HepG2 (cell line): ENCODE measurements at regions not wholly inside any gene's neighbourhood (a gene's known extent, or its start where the extent isn't known, plus 50 kb on each side); places are given as distances from the start of the nearest gene placed in this dataset.

ENCODE experiments used
- ATAC-seq: fragments of 200-7000 bp; cut with Tn5 transposase; 3 replicates; pipeline ENCODE4 v1.9.1; 2020; ENCODE audit warnings: mild to moderate bottlenecking, moderate library complexity
- BruUV-seq: library from RNA; stranded (reverse); fragments of 400-500 nt; replicated peaks from 2 replicates; lab custom pipeline; 2021; lab: Mats Ljungman, UMichigan
- CTCF ChIA-PET: fragments of 300-600 bp; formaldehyde crosslinking; extraction: SDS; loops from one replicate; lab custom pipeline; 2021; ENCODE audit warnings: low total read pairs, inconsistent platforms, low intra/inter-chr PET ratio; lab: Yijun Ruan, JAX
- POLR2A ChIA-PET: fragments of 350-600 bp; sonication (Branson Sonifier 250); formaldehyde crosslinking; loops from one replicate; lab custom pipeline; 2020; ENCODE audit warnings: antibody characterized with exemption, inconsistent platforms; lab: Yijun Ruan, JAX
- DNase-seq: peaks from one replicate; pipeline ENCODE4 v3.0.0-alpha.2; 2015; ENCODE audit warnings: low spot score
- FAIRE-seq: peaks from 3 replicates; lab custom pipeline; 2011; peaks lifted over from hg19 to GRCh38; lab: Jason Lieb, UNC
- H2AFZ ChIP-seq: one replicate; pipeline ENCODE4 v1.6.1; 2011; ENCODE audit warnings: low read length, inconsistent platforms
- H3K27ac ChIP-seq: fragments of 300-600 bp; 3 replicates; pipeline ENCODE4 v1.8.0; 2011; ENCODE audit warnings: mixed run types, mild to moderate bottlenecking, mixed read lengths, low read length, inconsistent platforms; ENCODE audit not compliant: insufficient read depth; ENCODE audit errors: extremely low read length
- H3K27me3 ChIP-seq, 2 experiments: fragments of 200-600 bp in 1 of 2; 2 replicates in 1 of 2; 3 replicates in 1 of 2; pipeline versions ENCODE4 v1.6.0 to v1.8.0; 2011; ENCODE audit warnings: low read length in 2 of 2, mild to moderate bottlenecking in 2 of 2, moderate library complexity in 2 of 2, inconsistent platforms in 1 of 2; ENCODE audit not compliant: insufficient read depth in 2 of 2, control insufficient read depth in 1 of 2
- H3K36me3 ChIP-seq, 2 experiments: fragments of 200-600 bp in 1 of 2; replicated peaks in 1 of 2; 2 replicates in 1 of 2; 3 replicates in 1 of 2; pipeline versions ENCODE4 v1.5.1 to v1.8.0; 2011; ENCODE audit warnings: low read length in 2 of 2, inconsistent platforms in 1 of 2; ENCODE audit not compliant: insufficient read depth in 2 of 2, control insufficient read depth in 1 of 2
- H3K4me1 ChIP-seq: 2 replicates; pipeline ENCODE4 v1.5.1; 2012; ENCODE audit warnings: low read length, inconsistent platforms; ENCODE audit not compliant: insufficient read depth
- H3K4me2 ChIP-seq: 2 replicates; pipeline ENCODE4 v1.6.0; 2011; ENCODE audit warnings: low read depth, low read length, inconsistent platforms
- H3K4me3 ChIP-seq, 3 experiments: fragments of 200-600 bp in 1 of 3; sonication (generic), shearing (Covaris generic) in 1 of 3; replicated peaks in 1 of 3; 2 replicates each; pipeline ENCODE4 v1.5.1; 2011 to 2016; ENCODE audit warnings: low read length in 3 of 3, inconsistent platforms in 2 of 3, low read depth in 2 of 3, mild to moderate bottlenecking in 2 of 3, control low read depth in 1 of 3, mixed read lengths in 1 of 3; ENCODE audit not compliant: insufficient read depth in 1 of 3
- H3K79me2 ChIP-seq: one replicate; pipeline ENCODE4 v1.6.1; 2011; ENCODE audit warnings: low read length, inconsistent platforms; ENCODE audit not compliant: insufficient read depth
- H3K9ac ChIP-seq: 2 replicates; pipeline ENCODE4 v1.6.0; 2011; ENCODE audit warnings: mild to moderate bottlenecking, low read depth, low read length, inconsistent platforms; ENCODE audit not compliant: insufficient read depth
- H3K9me3 ChIP-seq: 2 replicates; pipeline ENCODE4 v1.5.1; 2012; ENCODE audit warnings: mild to moderate bottlenecking, low read length
- H4K20me1 ChIP-seq: 2 replicates; pipeline ENCODE4 v1.6.0; 2011; ENCODE audit warnings: inconsistent platforms, mild to moderate bottlenecking, low read length, moderate library complexity; ENCODE audit not compliant: insufficient read depth
- ATF6 ChIP-seq: sonication (generic); formaldehyde crosslinking; conservative IDR thresholded peaks from 2 replicates; pipeline ENCODE4 v1.4.0; 2020; ENCODE audit warnings: missing genetic modification reagents
- FLYWCH1 ChIP-seq: sonication (generic); formaldehyde crosslinking; IDR thresholded peaks from 2 replicates; pipeline ENCODE4 v1.8.1; 2023; ENCODE audit warnings: mild to moderate bottlenecking, missing genetic modification reagents
- FOXC1 ChIP-seq: sonication (generic); formaldehyde crosslinking; IDR thresholded peaks from 2 replicates; pipeline ENCODE4 v1.8.0; 2022; ENCODE audit warnings: mild to moderate bottlenecking, missing genetic modification reagents, borderline replicate concordance
- TBL1XR1 ChIP-seq: fragments of 150-350 bp; IDR thresholded peaks from 2 replicates; pipeline ENCODE4 v1.6.1; 2014; ENCODE audit warnings: borderline replicate concordance, low read length; ENCODE audit not compliant: partially characterized antibody
- ZBTB49 ChIP-seq: sonication (generic); formaldehyde crosslinking; IDR thresholded peaks from 2 replicates; pipeline ENCODE4 v1.4.0; 2020; ENCODE audit warnings: missing genetic modification reagents, borderline replicate concordance
- ZNF275 ChIP-seq: sonication (generic); formaldehyde crosslinking; IDR thresholded peaks from 2 replicates; pipeline ENCODE4 v1.8.0; 2022; ENCODE audit warnings: missing genetic modification reagents, mild to moderate bottlenecking, inconsistent platforms, borderline replicate concordance
- ZNF44 ChIP-seq: sonication (generic); formaldehyde crosslinking; IDR thresholded peaks from 2 replicates; pipeline ENCODE4 v1.5.1; 2020; ENCODE audit warnings: mild to moderate bottlenecking, missing genetic modification reagents
- ZNF530 ChIP-seq: sonication (generic); formaldehyde crosslinking; IDR thresholded peaks from 2 replicates; pipeline ENCODE4 v1.5.0; 2020; ENCODE audit warnings: low read depth, mild to moderate bottlenecking, missing genetic modification reagents
- ZNF704 ChIP-seq: sonication (generic); formaldehyde crosslinking; IDR thresholded peaks from 2 replicates; pipeline ENCODE4 v1.8.1; 2023; ENCODE audit warnings: mild to moderate bottlenecking, inconsistent platforms, moderate library complexity, missing genetic modification reagents, borderline replicate concordance
- ZNF749 ChIP-seq: sonication (generic); formaldehyde crosslinking; IDR thresholded peaks from 2 replicates; pipeline ENCODE4 v1.8.0; 2022; ENCODE audit warnings: mild to moderate bottlenecking, missing genetic modification reagents, moderate library complexity, borderline replicate concordance
- WGBS: methylation state at CpG from one replicate; pipeline ENCODE4 v1.1.6; 2017; ENCODE audit warnings: low lambda C conversion rate; 5-methylcytosine and 5-hydroxymethylcytosine counted together
- in situ Hi-C: cut with HindIII; loops from 2 replicates; pipeline ENCODE4 v1.10.0; 2017; ENCODE audit warnings: low pct_unique_long_range_greater_than_20kb; ENCODE audit not compliant: extremely low pct_ligation_motif_present
- intact Hi-C: fragments of 100-400 bp; cut with micrococcal nuclease; formaldehyde crosslinking; loops from one replicate; pipeline ENCODE4 v1.10.0; 2022; ENCODE audit not compliant: unreplicated experiment

- no peak for ATAC-seq
- Histone ChIP-seq H4K20me1 (no peaks in the 10 kb centered on the region), H3K36me3 (no peaks in the 10 kb centered on the region), H2AFZ (no peak overlapping the region)
- WGBS: 64% methylated on average over 19 of the region's 19 CpGs
- no peak for TF ChIP-seq ZNF704
- no peak for TF ChIP-seq ZNF530
- TF ChIP-seq ZNF749 (CRISPR knock-in tag): no peak
- TF ChIP-seq ZBTB49 (CRISPR knock-in tag): no peak
- no peak for TF ChIP-seq TBL1XR1
- TF ChIP-seq ATF6 (CRISPR knock-in tag): no peak
- no peak for TF ChIP-seq ZNF44 (CRISPR knock-in tag)
- TF ChIP-seq FOXC1 (CRISPR knock-in tag): no peak
- TF ChIP-seq FLYWCH1: no peak
- no peak for TF ChIP-seq ZNF275 (CRISPR knock-in tag)
- TF ChIP-seq, all 625 proteins: peak for 0
- Histone ChIP-seq H3K4me1 (0 out of 2 replicates have a peak, but pooled peaks cover 6% of the 10 kb centered on the region), H3K4me2 (no peak overlapping the region), H3K27ac (no peak overlapping the region), H3K27me3 (peaks cover 0 to 29% of the 10 kb centered on the region in 2 experiments; a peak in 4 of 5 replicates), H3K79me2 (no peaks in the 10 kb centered on the region), H3K4me3 (no peak overlapping the region), H3K9me3 (no peaks in the 10 kb centered on the region), H3K9ac (no peak overlapping the region)
- ChIA-PET CTCF (no interaction called here), POLR2A (no interaction called here)
- no TSS peak for BruUV-seq
- in situ Hi-C loops (no loop called here), intact Hi-C loops (no loop called here)
- DNase-seq (no peak), FAIRE-seq (no peak)
These were observed 266.3 kb upstream of the ECI2 start for GRCh38 chr6:4401408-4402368.
